ENCODE measurements at regions not wholly inside any gene's neighbourhood (a gene's known extent, or its start where the extent isn't known, plus 50 kb on each side); places are given as distances from the start of the nearest gene placed in this dataset.

GRCh38 chr2:220282236-220282635 lies 654.8 kb downstream of the SLC4A3 start:
- Histone ChIP-seq H3F3A (ENCODE audit: control insufficient read depth, insufficient read depth) (no peaks in the 10 kb centered on the region), H3K4me3 (ENCODE audit: low read length) (no peak overlapping the region), H4K20me1 (ENCODE audit: control insufficient read depth, insufficient read depth, low read depth, low read length) (no peaks in the 10 kb centered on the region), H3K4me2 (ENCODE audit: low read length) (no peak overlapping the region), H3K27me3 (ENCODE audit: control insufficient read depth, low read length) (no peaks in the 10 kb centered on the region), H3K36me3 (ENCODE audit: control insufficient read depth, low read length) (no peaks in the 10 kb centered on the region), H3K79me2 (ENCODE audit: control insufficient read depth, low read length) (no peaks in the 10 kb centered on the region), H3K9me3 (ENCODE audit: control insufficient read depth, insufficient read depth, low read length) (no peaks in the 10 kb centered on the region), H3K27ac (ENCODE audit: low read depth, low read length) (no peak overlapping the region), H3K4me1 (ENCODE audit: control insufficient read depth, low read length) (no peaks in the 10 kb centered on the region), H3K9me2 (replicated peaks; ENCODE audit: control insufficient read depth, low read length) (no peaks in the 10 kb centered on the region)
- no peak for TF ChIP-seq CTCF (IDR thresholded peaks at IDR 0.05; ENCODE audit: low read depth, low read length, poor library complexity, severe bottlenecking)
- no peak for TF ChIP-seq EZH2phosphoT487 (IDR thresholded peaks at IDR 0.05; ENCODE audit: borderline replicate concordance, low read length)

GRCh38 chr2:220293966-220294365 lies 666.5 kb downstream of the SLC4A3 start:
- H3K9me3 ChIP-seq (ENCODE audit: control insufficient read depth, insufficient read depth, low read length) = no peaks in the 10 kb centered on the region
- no peaks in the 10 kb centered on the region for H3K79me2 ChIP-seq (ENCODE audit: control insufficient read depth, low read length)
- H3K4me2 ChIP-seq (ENCODE audit: low read length) = no peak overlapping the region
- H3K27ac ChIP-seq (ENCODE audit: low read depth, low read length) = no peak overlapping the region
- no peaks in the 10 kb centered on the region for H3K9me2 ChIP-seq (replicated peaks; ENCODE audit: control insufficient read depth, low read length)
- TF ChIP-seq CTCF (IDR thresholded peaks at IDR 0.05; ENCODE audit: low read depth, low read length, poor library complexity, severe bottlenecking) (no peak), EZH2phosphoT487 (IDR thresholded peaks at IDR 0.05; ENCODE audit: borderline replicate concordance, low read length) (no peak)
- no peaks in the 10 kb centered on the region for H3K27me3 ChIP-seq (ENCODE audit: control insufficient read depth, low read length)
- H3K4me1 ChIP-seq (ENCODE audit: control insufficient read depth, low read length) = no peaks in the 10 kb centered on the region
- H4K20me1 ChIP-seq (ENCODE audit: control insufficient read depth, insufficient read depth, low read depth, low read length) = no peaks in the 10 kb centered on the region
- H3K4me3 ChIP-seq (ENCODE audit: low read length) = no peak overlapping the region
- no peaks in the 10 kb centered on the region for H3F3A ChIP-seq (ENCODE audit: control insufficient read depth, insufficient read depth)
- no peaks in the 10 kb centered on the region for H3K36me3 ChIP-seq (ENCODE audit: control insufficient read depth, low read length)

- Histone ChIP-seq H3K4me1 (ENCODE audit: control insufficient read depth, low read length) (no peaks in the 10 kb centered on the region), H3K79me2 (ENCODE audit: control insufficient read depth, low read length) (no peaks in the 10 kb centered on the region), H3K9me2 (replicated peaks; ENCODE audit: control insufficient read depth, low read length) (no peaks in the 10 kb centered on the region), H3K27ac (ENCODE audit: low read depth, low read length) (no peak overlapping the region), H3K4me2 (ENCODE audit: low read length) (no peak overlapping the region), H3F3A (ENCODE audit: control insufficient read depth, insufficient read depth) (no peaks in the 10 kb centered on the region), H3K9me3 (ENCODE audit: control insufficient read depth, insufficient read depth, low read length) (no peaks in the 10 kb centered on the region), H3K4me3 (ENCODE audit: low read length) (no peak overlapping the region), H4K20me1 (ENCODE audit: control insufficient read depth, insufficient read depth, low read depth, low read length) (no peaks in the 10 kb centered on the region), H3K36me3 (ENCODE audit: control insufficient read depth, low read length) (no peaks in the 10 kb centered on the region), H3K27me3 (ENCODE audit: control insufficient read depth, low read length) (no peaks in the 10 kb centered on the region)
- TF ChIP-seq EZH2phosphoT487 (IDR thresholded peaks at IDR 0.05; ENCODE audit: borderline replicate concordance, low read length) (no peak), CTCF (IDR thresholded peaks at IDR 0.05; ENCODE audit: low read depth, low read length, poor library complexity, severe bottlenecking) (no peak)
These were observed 668.7 kb downstream of the SLC4A3 start for GRCh38 chr2:220296174-220296573.

GRCh38 chr2:220297093-220297492 lies 669.7 kb downstream of the SLC4A3 start:
- H3K9me3 ChIP-seq (ENCODE audit: control insufficient read depth, insufficient read depth, low read length) = no peaks in the 10 kb centered on the region
- H3F3A ChIP-seq (ENCODE audit: control insufficient read depth, insufficient read depth) = no peaks in the 10 kb centered on the region
- TF ChIP-seq EZH2phosphoT487 (IDR thresholded peaks at IDR 0.05; ENCODE audit: borderline replicate concordance, low read length) (no peak), CTCF (IDR thresholded peaks at IDR 0.05; ENCODE audit: low read depth, low read length, poor library complexity, severe bottlenecking) (no peak)
- no peaks in the 10 kb centered on the region for H3K4me1 ChIP-seq (ENCODE audit: control insufficient read depth, low read length)
- no peaks in the 10 kb centered on the region for H4K20me1 ChIP-seq (ENCODE audit: control insufficient read depth, insufficient read depth, low read depth, low read length)
- no peaks in the 10 kb centered on the region for H3K27me3 ChIP-seq (ENCODE audit: control insufficient read depth, low read length)
- H3K4me3 ChIP-seq (ENCODE audit: low read length) = no peak overlapping the region
- no peaks in the 10 kb centered on the region for H3K9me2 ChIP-seq (replicated peaks; ENCODE audit: control insufficient read depth, low read length)
- H3K27ac ChIP-seq (ENCODE audit: low read depth, low read length) = no peak overlapping the region
- H3K36me3 ChIP-seq (ENCODE audit: control insufficient read depth, low read length) = no peaks in the 10 kb centered on the region
- no peaks in the 10 kb centered on the region for H3K79me2 ChIP-seq (ENCODE audit: control insufficient read depth, low read length)
- H3K4me2 ChIP-seq (ENCODE audit: low read length) = no peak overlapping the region
